C4-2B (cell line): ENCODE measurements at regions not wholly inside any gene's neighbourhood (a gene's known extent, or its start where the extent isn't known, plus 50 kb on each side); places are given as distances from the start of the nearest gene placed in this dataset.

Source experiments
- CTCF ChIP-seq: fragments of 450-650 bp; conservative IDR thresholded peaks from 2 replicates; pipeline ENCODE4 v1.5.1; 2017; ENCODE audit warnings: mild to moderate bottlenecking
- ZFX ChIP-seq: fragments of 450-650 bp; IDR thresholded peaks from 2 replicates; pipeline ENCODE4 v1.6.1; 2017

DNA sequence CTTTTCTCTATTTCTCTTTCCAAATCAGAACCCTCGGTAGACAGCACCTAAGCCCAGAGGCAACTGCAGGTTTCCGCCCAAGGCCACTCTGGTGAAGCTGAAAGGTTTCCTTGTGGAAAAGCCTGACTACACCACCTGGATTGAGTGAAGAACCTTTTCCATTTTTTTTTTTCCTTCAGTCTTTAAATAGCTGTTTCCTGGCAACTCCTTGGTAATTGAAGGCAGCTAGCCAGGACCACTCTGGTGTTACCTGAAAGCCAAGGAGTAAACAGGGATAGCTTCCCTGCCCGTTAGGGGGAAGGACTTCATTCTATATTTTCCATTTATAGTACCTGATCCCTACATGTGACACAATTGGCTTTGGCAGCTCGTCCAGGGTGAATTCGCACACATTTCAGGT is 1238.4 kb downstream of the GRIK2 start:
- no peak for TF ChIP-seq CTCF
- no peak for TF ChIP-seq ZFX
